ENCODE measurements at regions not wholly inside any gene's neighbourhood (a gene's known extent, or its start where the extent isn't known, plus 50 kb on each side); places are given as distances from the start of the nearest gene placed in this dataset.

GRCh38 chr3:34178415-34178814, 380.0 kb downstream of the PDCD6IP start:
- FAIRE-seq (no peak), DNase-seq (ENCODE audit: insufficient read length) (no peak)
- TF ChIP-seq POLR2AphosphoS5 (IDR thresholded peaks at IDR 0.05; ENCODE audit: low read depth, low read length): no peak
- TF ChIP-seq TAF1 (IDR thresholded peaks at IDR 0.05; ENCODE audit: borderline replicate concordance, low read depth, low read length): no peak
- no peak for TF ChIP-seq POLR2A (IDR thresholded peaks at IDR 0.05; ENCODE audit: low read depth, low read length)

- DNase-seq (ENCODE audit: insufficient read length) (no peak), FAIRE-seq (no peak)
- TF ChIP-seq TAF1 (IDR thresholded peaks at IDR 0.05; ENCODE audit: borderline replicate concordance, low read depth, low read length) (no peak), POLR2AphosphoS5 (IDR thresholded peaks at IDR 0.05; ENCODE audit: low read depth, low read length) (no peak), POLR2A (IDR thresholded peaks at IDR 0.05; ENCODE audit: low read depth, low read length) (no peak)
These were observed 381.3 kb downstream of the PDCD6IP start for GRCh38 chr3:34179716-34180115.

GRCh38 chr3:34180532-34180931, 382.1 kb downstream of the PDCD6IP start:
- FAIRE-seq: no peak
- TF ChIP-seq TAF1 (IDR thresholded peaks at IDR 0.05; ENCODE audit: borderline replicate concordance, low read depth, low read length) (no peak), POLR2AphosphoS5 (IDR thresholded peaks at IDR 0.05; ENCODE audit: low read depth, low read length) (no peak), POLR2A (IDR thresholded peaks at IDR 0.05; ENCODE audit: low read depth, low read length) (no peak)
- no peak for DNase-seq (ENCODE audit: insufficient read length)

- FAIRE-seq (no peak), DNase-seq (ENCODE audit: insufficient read length) (no peak)
- TF ChIP-seq POLR2AphosphoS5 (IDR thresholded peaks at IDR 0.05; ENCODE audit: low read depth, low read length): no peak
- TF ChIP-seq TAF1 (IDR thresholded peaks at IDR 0.05; ENCODE audit: borderline replicate concordance, low read depth, low read length): no peak
- TF ChIP-seq POLR2A (IDR thresholded peaks at IDR 0.05; ENCODE audit: low read depth, low read length): no peak
These were observed 384.7 kb downstream of the PDCD6IP start for GRCh38 chr3:34183114-34183513.

GRCh38 chr3:34183611-34184340, 385.3 kb downstream of the PDCD6IP start:
- no peak for DNase-seq (ENCODE audit: insufficient read length)

GRCh38 chr3:34185301-34185700, 386.9 kb downstream of the PDCD6IP start:
- DNase-seq (ENCODE audit: insufficient read length) (no peak), FAIRE-seq (no peak)
- TF ChIP-seq POLR2AphosphoS5 (IDR thresholded peaks at IDR 0.05; ENCODE audit: low read depth, low read length) (no peak), POLR2A (IDR thresholded peaks at IDR 0.05; ENCODE audit: low read depth, low read length) (no peak), TAF1 (IDR thresholded peaks at IDR 0.05; ENCODE audit: borderline replicate concordance, low read depth, low read length) (no peak)

More at GRCh38 chr3:34183611-34184340, 385.3 kb downstream of the PDCD6IP start:
- FAIRE-seq: no peak
- TF ChIP-seq POLR2A (IDR thresholded peaks at IDR 0.05; ENCODE audit: low read depth, low read length): no peak
- TF ChIP-seq TAF1 (IDR thresholded peaks at IDR 0.05; ENCODE audit: borderline replicate concordance, low read depth, low read length): no peak
- TF ChIP-seq POLR2AphosphoS5 (IDR thresholded peaks at IDR 0.05; ENCODE audit: low read depth, low read length): no peak

- TF ChIP-seq POLR2A (IDR thresholded peaks at IDR 0.05; ENCODE audit: low read depth, low read length): no peak
- no peak for TF ChIP-seq TAF1 (IDR thresholded peaks at IDR 0.05; ENCODE audit: borderline replicate concordance, low read depth, low read length)
- TF ChIP-seq POLR2AphosphoS5 (IDR thresholded peaks at IDR 0.05; ENCODE audit: low read depth, low read length): no peak
- no peak for FAIRE-seq
These were observed 390.7 kb downstream of the PDCD6IP start for GRCh38 chr3:34189133-34189532.

GRCh38 chr3:34196914-34197313, 398.5 kb downstream of the PDCD6IP start:
- no peak for DNase-seq (ENCODE audit: insufficient read length)
- no peak for FAIRE-seq
- TF ChIP-seq TAF1 (IDR thresholded peaks at IDR 0.05; ENCODE audit: borderline replicate concordance, low read depth, low read length): no peak
- TF ChIP-seq POLR2AphosphoS5 (IDR thresholded peaks at IDR 0.05; ENCODE audit: low read depth, low read length): no peak
- TF ChIP-seq POLR2A (IDR thresholded peaks at IDR 0.05; ENCODE audit: low read depth, low read length): no peak

More at GRCh38 chr3:34189133-34189532, 390.7 kb downstream of the PDCD6IP start:
- DNase-seq (ENCODE audit: insufficient read length): no peak

- peak; percentile 87 for FAIRE-seq
- TF ChIP-seq TAF1 (IDR thresholded peaks at IDR 0.05; ENCODE audit: borderline replicate concordance, low read depth, low read length): no peak
- no peak for DNase-seq (ENCODE audit: insufficient read length)
These were observed 399.9 kb downstream of the PDCD6IP start for GRCh38 chr3:34198309-34198708.

GRCh38 chr3:34200576-34200975, 402.1 kb downstream of the PDCD6IP start:
- FAIRE-seq: peak; percentile 95
- no peak for DNase-seq (ENCODE audit: insufficient read length)
- TF ChIP-seq POLR2AphosphoS5 (IDR thresholded peaks at IDR 0.05; ENCODE audit: low read depth, low read length) (no peak), POLR2A (IDR thresholded peaks at IDR 0.05; ENCODE audit: low read depth, low read length) (no peak), TAF1 (IDR thresholded peaks at IDR 0.05; ENCODE audit: borderline replicate concordance, low read depth, low read length) (no peak)

GRCh38 chr3:34202975-34203374, 404.5 kb downstream of the PDCD6IP start:
- DNase-seq (ENCODE audit: insufficient read length) (no peak), FAIRE-seq (no peak)
- no peak for TF ChIP-seq POLR2A (IDR thresholded peaks at IDR 0.05; ENCODE audit: low read depth, low read length)
- TF ChIP-seq POLR2AphosphoS5 (IDR thresholded peaks at IDR 0.05; ENCODE audit: low read depth, low read length): no peak
- no peak for TF ChIP-seq TAF1 (IDR thresholded peaks at IDR 0.05; ENCODE audit: borderline replicate concordance, low read depth, low read length)

- no peak for FAIRE-seq
- no peak for DNase-seq (ENCODE audit: insufficient read length)
- no peak for TF ChIP-seq POLR2AphosphoS5 (IDR thresholded peaks at IDR 0.05; ENCODE audit: low read depth, low read length)
- no peak for TF ChIP-seq POLR2A (IDR thresholded peaks at IDR 0.05; ENCODE audit: low read depth, low read length)
- no peak for TF ChIP-seq TAF1 (IDR thresholded peaks at IDR 0.05; ENCODE audit: borderline replicate concordance, low read depth, low read length)
These were observed 405.0 kb downstream of the PDCD6IP start for GRCh38 chr3:34203386-34203785.

Measured in GM12892 (cell line).